HG03097 (cell line): ENCODE measurements at regions not wholly inside any gene's neighbourhood (a gene's known extent, or its start where the extent isn't known, plus 50 kb on each side); places are given as distances from the start of the nearest gene placed in this dataset.
"Not testable (repeated sequence)": the region's sequence is repeated elsewhere in the genome, so short reads cannot be mapped to it uniquely, and the experiment has no call there.

ENCODE experiments used
- ATAC-seq: cut with Tn5 transposase; IDR thresholded peaks from one replicate; pipeline ENCODE4 v1.9.1; 2021; ENCODE audit not compliant: unreplicated experiment, low FRiP score

GRCh38 chr13:33642374-33643065 lies 175.4 kb upstream of the RFC3 start:
- no peak for ATAC-seq

GRCh38 chr13:33644581-33645543 lies 173.1 kb upstream of the RFC3 start:
- ATAC-seq: no peak

- ATAC-seq: no peak
Observed at GRCh38 chr13:33645591-33646554, 172.1 kb upstream of the RFC3 start.

GRCh38 chr13:33649212-33649878 lies 168.6 kb upstream of the RFC3 start:
- no peak for ATAC-seq

GRCh38 chr13:33651766-33652165 lies 166.2 kb upstream of the RFC3 start:
- no peak for ATAC-seq

- no peak for ATAC-seq
Observed at GRCh38 chr13:33657274-33657673, 160.7 kb upstream of the RFC3 start.

- ATAC-seq: no peak
Observed at GRCh38 chr13:33659466-33659865, 158.5 kb upstream of the RFC3 start.

- no peak for ATAC-seq
Observed at GRCh38 chr13:33659894-33660293, 158.1 kb upstream of the RFC3 start.

GRCh38 chr13:33662392-33662791 lies 155.6 kb upstream of the RFC3 start:
- ATAC-seq: no peak

- no peak for ATAC-seq
Observed at GRCh38 chr13:33665626-33666175, 152.2 kb upstream of the RFC3 start.

GRCh38 chr13:33671560-33671959 lies 146.4 kb upstream of the RFC3 start:
- no peak for ATAC-seq

- ATAC-seq: not testable (repeated sequence)
Observed at GRCh38 chr13:33672022-33672421, 145.9 kb upstream of the RFC3 start.

GRCh38 chr13:33676045-33676989 lies 141.6 kb upstream of the RFC3 start:
- ATAC-seq: no peak

GRCh38 chr13:33677215-33677614 lies 140.7 kb upstream of the RFC3 start:
- no peak for ATAC-seq

- no peak for ATAC-seq
Observed at GRCh38 chr13:33678084-33678483, 139.9 kb upstream of the RFC3 start.

- ATAC-seq: peak; percentile 96
Observed at GRCh38 chr13:33678906-33679657, 138.9 kb upstream of the RFC3 start.

GRCh38 chr13:33679658-33680012 lies 138.3 kb upstream of the RFC3 start:
- no peak for ATAC-seq

- no peak for ATAC-seq
Observed at GRCh38 chr13:33682020-33682564, 135.9 kb upstream of the RFC3 start.
